ENCODE measurements at regions not wholly inside any gene's neighbourhood (a gene's known extent, or its start where the extent isn't known, plus 50 kb on each side); places are given as distances from the start of the nearest gene placed in this dataset.
"Not testable (repeated sequence)": the region's sequence is repeated elsewhere in the genome, so short reads cannot be mapped to it uniquely, and the experiment has no call there.

GRCh38 chr17:27095821-27096220 is 198.1 kb upstream of the WSB1 start:
- DNase-seq (ENCODE audit: low read depth): not testable (repeated sequence)

- DNase-seq (ENCODE audit: low read depth): not testable (repeated sequence)
These were observed 194.6 kb upstream of the WSB1 start for GRCh38 chr17:27099266-27099665.

DNA sequence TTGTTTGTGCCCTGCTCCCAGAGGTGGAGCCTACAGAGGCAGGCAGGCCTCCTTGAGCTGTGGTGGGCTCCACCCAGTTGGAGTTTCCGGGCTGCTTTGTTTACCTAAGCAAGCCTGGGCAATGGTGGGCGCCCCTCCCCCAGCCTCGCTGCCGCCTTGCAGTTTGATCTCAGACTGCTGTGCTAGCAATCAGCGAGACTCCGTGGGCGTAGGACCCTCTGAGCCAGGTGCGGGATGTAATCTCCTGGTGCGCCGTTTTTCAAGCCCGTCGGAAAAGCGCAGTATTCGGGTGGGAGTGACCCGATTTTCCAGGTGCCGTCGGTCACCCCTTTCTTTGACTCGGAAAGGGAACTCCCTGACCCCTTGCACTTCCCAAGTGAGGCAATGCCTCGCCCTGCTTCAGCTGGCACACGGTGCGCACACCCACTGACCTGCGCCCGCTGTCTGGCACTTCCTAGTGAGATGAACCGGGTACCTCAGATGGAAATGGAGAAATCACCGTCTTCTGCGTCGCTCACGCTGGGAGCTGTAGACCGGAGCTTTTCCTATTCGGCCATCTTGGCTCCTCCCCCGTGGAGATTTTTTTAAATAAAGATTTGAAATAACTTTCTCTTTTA is 189.2 kb upstream of the WSB1 start:
- DNase-seq (ENCODE audit: low read depth): not testable (repeated sequence)

DNA sequence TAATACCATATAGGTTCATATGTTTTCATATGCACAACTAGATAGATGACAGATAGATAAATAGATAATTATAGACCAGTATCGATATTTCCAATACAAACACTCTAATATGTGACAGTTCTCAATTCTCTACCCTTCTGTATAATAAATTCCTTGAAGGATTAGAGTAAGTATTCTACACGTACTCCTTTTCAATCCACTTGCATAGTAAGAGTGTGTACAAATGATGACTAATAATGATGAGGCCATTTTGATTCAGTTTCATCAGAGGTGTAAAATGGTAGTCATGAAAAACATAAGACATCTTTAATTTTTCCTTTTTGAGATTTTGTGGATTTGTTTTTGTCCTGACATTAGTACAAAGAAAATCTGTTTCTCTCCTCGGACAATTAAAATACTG is 188.3 kb upstream of the WSB1 start:
- DNase-seq (ENCODE audit: low read depth): no peak

- DNase-seq (ENCODE audit: low read depth): no peak
These were observed 187.4 kb upstream of the WSB1 start for GRCh38 chr17:27106347-27106981.

GRCh38 chr17:27106982-27107360 is 186.9 kb upstream of the WSB1 start:
- no peak for DNase-seq (ENCODE audit: low read depth)

- not testable (repeated sequence) for DNase-seq (ENCODE audit: low read depth)
These were observed 186.3 kb upstream of the WSB1 start for GRCh38 chr17:27107386-27108328.

DNA sequence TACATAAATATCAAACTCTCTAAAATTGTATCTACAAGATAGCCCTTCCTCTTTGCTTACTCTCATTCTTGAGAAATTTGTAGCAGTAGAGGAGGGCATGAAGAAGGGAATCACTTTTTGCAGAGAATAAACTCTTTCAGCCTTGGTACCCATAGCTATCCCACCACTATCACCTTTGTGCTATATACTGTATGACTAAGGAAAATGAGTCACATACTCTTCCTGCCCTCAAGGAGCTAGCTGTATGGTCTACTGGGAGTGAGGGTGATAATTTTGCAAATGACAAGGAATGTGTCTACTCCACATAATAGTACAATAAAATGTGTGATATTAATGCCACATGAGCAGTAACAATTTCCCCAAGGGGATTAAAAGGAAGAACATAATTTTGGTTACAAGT is 184.6 kb upstream of the WSB1 start:
- DNase-seq (ENCODE audit: low read depth): no peak

DNA sequence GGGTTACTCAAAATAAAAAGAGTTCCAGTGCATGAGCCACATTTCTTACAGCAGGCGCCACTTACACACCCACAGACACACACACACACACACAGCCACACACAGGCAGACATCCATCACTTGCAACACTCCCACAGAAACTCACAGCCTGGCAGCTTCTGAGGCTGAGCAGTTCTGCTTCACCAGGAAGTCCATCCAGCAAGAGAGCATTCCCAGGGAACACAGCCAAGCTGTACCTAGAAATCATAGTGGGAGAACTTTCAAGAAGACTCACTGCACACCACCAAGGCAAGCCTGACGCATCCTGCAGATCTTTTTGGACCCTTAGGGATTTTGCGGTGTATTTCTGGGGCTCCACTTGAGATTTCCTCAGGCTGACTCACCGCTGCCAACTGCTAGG is 140.9 kb upstream of the WSB1 start:
- peak; percentile 27 for DNase-seq (ENCODE audit: low read depth)

GRCh38 chr17:27155866-27156265 is 138.0 kb upstream of the WSB1 start:
- no peak for DNase-seq (ENCODE audit: low read depth)

- no peak for DNase-seq (ENCODE audit: low read depth)
These were observed 136.6 kb upstream of the WSB1 start for GRCh38 chr17:27157297-27157696.

DNA sequence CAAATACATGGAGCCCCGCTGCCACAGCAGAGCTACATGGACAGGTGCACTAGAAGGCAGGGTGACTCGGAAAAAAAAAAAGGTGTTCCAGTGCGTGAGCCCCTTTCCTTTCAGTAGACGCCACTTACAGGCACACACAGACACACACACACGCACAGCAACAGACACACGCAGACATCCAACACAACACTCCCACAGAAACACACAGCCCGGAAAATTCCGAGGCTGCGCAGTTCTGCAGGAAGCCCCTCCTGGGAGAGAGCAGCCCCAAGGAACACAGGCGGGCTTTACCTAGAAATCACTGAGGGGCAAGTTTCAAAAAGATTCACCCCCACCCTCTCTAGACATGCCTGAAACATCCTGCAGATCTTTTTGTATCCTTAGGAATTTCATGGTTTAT is 136.0 kb upstream of the WSB1 start:
- no peak for DNase-seq (ENCODE audit: low read depth)

DNA sequence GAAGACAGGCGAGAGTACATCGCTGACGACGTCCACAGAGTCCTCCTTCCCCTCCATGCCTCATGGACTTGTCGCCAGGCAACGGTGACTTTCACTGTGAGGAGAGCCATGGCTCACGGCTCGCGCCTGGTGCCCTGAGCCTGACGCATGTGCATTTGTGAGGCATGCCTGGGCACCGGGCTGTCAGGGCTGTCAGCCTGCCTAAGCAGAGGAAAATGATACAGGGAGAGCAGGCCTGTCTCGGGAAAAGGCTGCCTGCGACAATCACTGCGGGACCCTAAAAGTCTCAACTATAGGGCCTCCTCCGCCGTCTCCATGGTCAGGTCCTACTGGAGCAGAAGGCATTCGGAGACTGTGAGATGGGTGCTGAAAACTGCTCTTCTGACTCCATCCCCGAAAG is 135.5 kb upstream of the WSB1 start:
- no peak for DNase-seq (ENCODE audit: low read depth)

DNA sequence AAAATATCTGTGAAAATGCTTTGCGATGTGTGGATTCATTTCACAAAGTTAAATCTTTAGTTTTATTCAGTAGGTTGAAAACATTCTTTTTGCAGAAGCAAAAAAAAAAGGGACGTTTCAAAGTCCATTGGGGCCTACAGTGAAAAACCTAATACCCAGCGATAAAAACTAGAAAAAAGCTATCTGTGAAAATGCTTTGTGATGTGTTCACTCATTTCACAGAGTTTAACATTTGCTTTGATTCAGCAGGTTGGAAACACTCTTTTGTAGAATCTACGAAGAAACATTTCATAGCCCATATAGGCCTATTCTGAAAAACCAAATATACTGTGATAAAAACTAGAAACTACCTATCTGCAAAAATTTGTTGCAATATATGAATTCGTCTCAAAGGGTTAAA is 113.6 kb upstream of the WSB1 start:
- no peak for DNase-seq (ENCODE audit: low read depth)

GRCh38 chr17:27181379-27181925 is 112.5 kb upstream of the WSB1 start:
- DNase-seq (ENCODE audit: low read depth): not testable (repeated sequence)

DNA sequence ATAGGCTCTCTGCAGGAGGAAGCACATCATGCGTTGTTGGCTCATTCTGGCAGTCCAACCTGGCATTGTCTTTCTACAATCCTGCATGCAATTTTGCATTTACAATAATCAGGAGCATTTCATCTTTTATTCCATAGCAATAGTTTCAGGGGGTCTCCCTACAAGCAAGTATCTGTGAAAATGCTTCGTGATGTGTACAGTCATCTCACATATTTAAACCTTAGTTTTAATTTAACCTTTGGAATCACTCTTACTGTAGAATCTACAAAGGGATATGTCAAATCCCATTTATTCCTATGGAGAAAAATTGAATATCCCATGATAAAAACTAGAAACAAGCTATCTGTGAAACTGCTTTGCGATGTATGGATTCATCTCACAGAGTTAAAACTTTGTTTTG is 112.0 kb upstream of the WSB1 start:
- DNase-seq (ENCODE audit: low read depth): no peak

DNA sequence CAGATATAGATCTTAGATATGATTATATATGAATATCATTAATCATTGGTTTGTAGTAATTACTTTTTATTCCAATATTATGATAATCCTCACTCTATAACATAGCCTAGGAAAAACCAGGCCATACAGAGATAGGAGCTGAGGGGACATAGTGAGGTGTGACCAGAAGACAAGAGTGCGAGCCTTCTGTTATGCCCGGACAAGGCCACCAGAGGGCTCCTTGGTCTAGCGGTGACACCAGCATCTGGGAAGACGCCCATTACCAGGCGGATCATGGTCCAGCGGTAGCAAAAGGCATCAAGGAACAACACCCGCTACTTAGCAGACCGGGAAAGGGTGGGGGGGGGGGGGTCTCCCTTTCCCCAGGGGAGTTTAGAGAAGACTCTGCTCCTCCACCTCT is 96.4 kb upstream of the WSB1 start:
- peak; percentile 54 for DNase-seq (ENCODE audit: low read depth)

DNA sequence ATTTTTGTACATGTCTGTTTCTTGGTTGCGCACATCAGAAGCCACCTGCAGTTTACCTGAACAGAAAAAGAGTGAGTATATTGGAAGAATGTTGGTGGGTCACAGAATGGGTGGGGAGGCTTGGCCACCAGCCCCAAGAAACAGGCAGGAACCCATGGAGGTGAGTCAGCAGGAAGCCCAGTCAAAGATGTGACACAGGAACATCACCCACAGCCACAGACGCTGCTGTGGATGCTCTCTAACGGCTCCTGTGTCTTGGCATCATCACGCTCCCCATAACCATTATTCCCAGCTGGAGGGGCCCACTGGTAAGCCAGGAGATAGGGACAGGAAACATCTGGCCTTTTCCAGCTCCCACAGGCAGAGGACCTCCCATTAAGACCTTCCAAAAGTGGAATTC is 94.0 kb upstream of the WSB1 start:
- no peak for DNase-seq (ENCODE audit: low read depth)

DNA sequence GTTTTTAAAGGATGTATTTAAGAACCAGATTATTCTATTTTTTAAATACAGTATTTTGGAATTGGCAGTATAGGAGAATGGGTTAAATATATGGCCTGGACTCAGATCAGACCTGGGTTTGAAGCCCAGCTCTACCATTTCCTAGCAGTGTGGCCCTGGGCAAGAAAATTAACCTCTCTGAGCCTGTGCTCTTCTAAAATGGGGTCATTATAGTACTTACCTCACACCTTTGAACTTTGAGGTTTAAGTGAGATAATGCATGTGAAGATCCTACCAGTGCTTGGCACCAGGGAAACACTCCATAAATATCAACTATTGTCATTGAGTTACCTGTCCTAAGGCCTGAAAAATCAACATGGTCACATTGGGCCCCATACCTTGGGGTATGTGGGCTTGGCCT is 93.4 kb upstream of the WSB1 start:
- no peak for DNase-seq (ENCODE audit: low read depth)

DNA sequence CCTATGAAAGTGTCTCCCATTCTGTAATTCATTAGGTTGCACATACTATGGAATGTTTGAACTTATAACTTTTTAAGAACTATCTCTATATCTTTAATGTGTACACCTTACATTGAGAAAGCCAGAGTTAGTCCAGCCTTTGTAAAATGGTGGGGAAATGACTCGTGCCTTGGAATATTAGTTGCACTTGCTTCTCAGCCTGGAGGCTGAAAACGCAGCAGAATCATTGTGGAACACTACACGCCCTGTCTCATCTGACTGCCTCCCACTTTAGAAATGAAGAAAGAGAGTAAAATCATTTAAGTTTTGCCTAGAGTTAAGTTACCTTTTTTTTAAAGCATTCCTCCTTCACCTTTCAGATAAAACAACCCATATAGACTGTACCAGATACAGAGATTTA is 90.7 kb upstream of the WSB1 start:
- no peak for DNase-seq (ENCODE audit: low read depth)

DNA sequence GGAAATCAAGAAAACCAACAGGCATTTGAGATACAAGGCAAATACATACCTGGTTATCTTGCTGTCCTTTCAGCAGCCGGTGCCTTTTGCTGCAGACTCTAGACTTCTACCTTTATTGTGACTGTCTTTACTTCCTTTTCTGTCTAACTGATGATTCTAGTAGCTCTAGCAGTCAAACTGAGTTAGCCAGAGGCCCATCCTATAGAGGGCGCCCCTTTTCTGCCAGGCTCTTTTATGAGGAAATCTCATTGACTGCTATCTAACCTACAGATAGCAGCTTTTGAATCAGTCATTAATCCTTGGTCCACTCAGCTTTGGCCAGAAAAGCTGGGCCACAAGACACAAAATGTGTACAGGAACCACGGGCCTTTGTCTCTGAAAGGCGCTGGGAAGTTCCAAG is 87.5 kb upstream of the WSB1 start:
- peak; percentile 14 for DNase-seq (ENCODE audit: low read depth)

DNA sequence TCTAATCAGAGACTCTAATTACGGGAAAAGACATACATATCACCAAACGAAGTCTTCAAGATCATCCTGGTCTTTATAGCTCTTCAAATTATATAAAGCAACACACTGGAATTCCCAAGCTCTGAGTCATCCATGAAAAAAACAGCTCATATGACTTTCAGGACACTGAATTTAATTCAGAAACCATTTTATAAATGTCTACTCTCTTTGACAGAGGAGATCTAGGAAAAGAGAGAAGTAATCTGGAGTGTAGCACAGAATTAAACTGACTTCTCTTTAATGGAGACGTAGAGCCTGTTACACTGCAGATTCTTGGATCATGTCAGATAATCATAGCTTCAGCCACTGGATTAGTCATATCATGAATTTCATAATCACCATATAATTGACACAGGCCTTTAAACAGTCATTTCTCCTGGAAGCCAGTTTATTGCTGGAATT is 86.8 kb upstream of the WSB1 start:
- DNase-seq (ENCODE audit: low read depth): peak; percentile 78

DNA sequence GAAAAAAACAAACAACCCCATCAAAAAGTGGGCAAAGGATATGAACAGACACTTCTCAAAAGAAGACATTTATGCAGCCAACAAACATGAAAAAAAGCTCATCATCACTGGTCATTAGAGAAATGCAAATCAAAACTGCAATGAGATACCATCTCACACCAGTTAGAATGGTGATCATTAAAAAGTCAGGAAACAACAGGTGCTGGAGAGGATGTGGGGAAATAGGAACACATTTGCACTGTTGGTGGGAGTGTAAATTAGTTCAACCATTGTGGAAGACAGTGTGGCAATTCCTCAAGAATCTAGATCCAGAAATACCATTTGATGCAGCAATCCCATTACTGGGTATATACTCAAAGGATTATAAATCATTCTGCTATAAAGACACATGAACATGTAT is 85.5 kb upstream of the WSB1 start:
- not testable (repeated sequence) for DNase-seq (ENCODE audit: low read depth)

Data from EH (cell line).